Upper lobe of left lung (tissue), 6 donors: ENCODE measurements at regions not wholly inside any gene's neighbourhood (a gene's known extent, or its start where the extent isn't known, plus 50 kb on each side); places are given as distances from the start of the nearest gene placed in this dataset.

ENCODE experiments used
- ATAC-seq, 2 donors: fragments of 200-7000 bp; cut with Tn5 transposase; one replicate each; pipeline ENCODE4 v1.9.1; 2022; ENCODE audit warnings: mild to moderate bottlenecking in 2 of 2, moderate library complexity in 2 of 2; ENCODE audit not compliant: low FRiP score in 2 of 2
- DNase-seq, 2 donors: peaks; one replicate each; pipeline ENCODE4 v3.0.0-alpha.2; 2019 to 2020
- H3K27ac ChIP-seq, 4 donors: fragments of 200-600 bp; sonication (generic); one replicate each; pipeline ENCODE4 v1.5.1; 2016 to 2019
- H3K27me3 ChIP-seq, 4 donors: fragments of 200-600 bp; sonication (generic); one replicate each; pipeline ENCODE4 v1.5.1; 2017 to 2019
- H3K36me3 ChIP-seq, 4 donors: fragments of 200-600 bp; sonication (generic); one replicate each; pipeline ENCODE4 v1.5.1; 2016 to 2019
- H3K4me1 ChIP-seq, 4 donors: fragments of 200-600 bp; sonication (generic); one replicate each; pipeline ENCODE4 v1.5.1; 2018 to 2019
- H3K4me3 ChIP-seq, 4 donors: fragments of 200-600 bp; sonication (generic); one replicate each; pipeline ENCODE4 v1.5.1; 2017 to 2019; ENCODE audit warnings: mild to moderate bottlenecking in 2 of 4, moderate library complexity in 1 of 4
- H3K9me3 ChIP-seq, 4 donors: fragments of 200-600 bp; sonication (generic); one replicate each; pipeline ENCODE4 v1.5.1; 2018 to 2019
- CTCF ChIP-seq, 6 experiments: fragments of 450-650 bp in 4 of 6; fragments of 200-600 bp in 2 of 6; sonication (generic) in 2 of 6; IDR thresholded peaks; one replicate each; pipeline ENCODE4 v1.5.1; 2016 to 2019; ENCODE audit warnings: antibody characterized with exemption in 6 of 6
- EP300 ChIP-seq, 4 donors: sonication (generic); formaldehyde crosslinking; IDR thresholded peaks; one replicate each; pipeline ENCODE4 v1.5.1; 2017; ENCODE audit warnings: antibody characterized with exemption in 4 of 4, control low read depth in 2 of 4
- POLR2A ChIP-seq, 4 donors: fragments of 450-650 bp; IDR thresholded peaks; one replicate each; pipeline ENCODE4 v1.5.1; 2016 to 2017; ENCODE audit warnings: antibody characterized with exemption in 4 of 4, mild to moderate bottlenecking in 2 of 4
- POLR2AphosphoS5 ChIP-seq, 2 donors: sonication (generic); formaldehyde crosslinking; IDR thresholded peaks; one replicate each; pipeline ENCODE4 v1.5.1; 2017; ENCODE audit warnings: antibody characterized with exemption in 2 of 2
- WGBS, 2 donors: methylation state at CpG; one replicate each; pipeline ENCODE4 v1.1.5; 2017 to 2018; 5-methylcytosine and 5-hydroxymethylcytosine counted together
- donor health status: DM: no; HTN: no; CAD: no; lungs with moderate emphysema.
- donor health status: DM: no; HTN: yes; CAD: no; lungs with severe emphysema.

GRCh38 chr18:72324677-72325076 lies 219.5 kb downstream of the CBLN2 start:
- WGBS, 2 donors, result 57 to 82% methylated on average over 4 of the region's 4 CpGs
- no peaks in the 10 kb centered on the region for H3K27me3 ChIP-seq
- no peak overlapping the region for H3K27ac ChIP-seq
- TF ChIP-seq POLR2A (IDR thresholded peaks at IDR 0.05) (no peak), POLR2AphosphoS5 (IDR thresholded peaks at IDR 0.05) (no peak), EP300 (IDR thresholded peaks at IDR 0.05) (no peak), CTCF (IDR thresholded peaks at IDR 0.05) (no peak)
- H3K9me3 ChIP-seq, result no peaks in the 10 kb centered on the region
- H3K4me1 ChIP-seq, result no peaks in the 10 kb centered on the region
- H3K36me3 ChIP-seq, result no peaks in the 10 kb centered on the region
- no peak overlapping the region for H3K4me3 ChIP-seq
- no peak for DNase-seq
- ATAC-seq, result no peak

- DNase-seq (no peak), ATAC-seq (no peak)
- no peak overlapping the region for H3K4me3 ChIP-seq
- no peaks in the 10 kb centered on the region for H3K27me3 ChIP-seq
- H3K4me1 ChIP-seq, result no peaks in the 10 kb centered on the region
- H3K27ac ChIP-seq, result no peak overlapping the region
- TF ChIP-seq EP300 (IDR thresholded peaks at IDR 0.05), result no peak
- no peak for TF ChIP-seq CTCF (IDR thresholded peaks at IDR 0.05)
- no peak for TF ChIP-seq POLR2AphosphoS5 (IDR thresholded peaks at IDR 0.05)
- no peak for TF ChIP-seq POLR2A (IDR thresholded peaks at IDR 0.05)
- H3K9me3 ChIP-seq, result no peaks in the 10 kb centered on the region
- WGBS, 2 donors, result 66 to 72% methylated on average over 3 of the region's 3 CpGs
- no peaks in the 10 kb centered on the region for H3K36me3 ChIP-seq
These were observed 227.6 kb downstream of the CBLN2 start for GRCh38 chr18:72316497-72316896.

- no peak for TF ChIP-seq POLR2AphosphoS5 (IDR thresholded peaks at IDR 0.05)
- TF ChIP-seq POLR2A (IDR thresholded peaks at IDR 0.05), result no peak
- no peak for TF ChIP-seq EP300 (IDR thresholded peaks at IDR 0.05)
- TF ChIP-seq CTCF (IDR thresholded peaks at IDR 0.05), result no peak
- H3K4me3 ChIP-seq, result no peak overlapping the region
- 76 to 84% methylated on average over 8 of the region's 8 CpGs for WGBS, 2 donors
These were observed 260.8 kb downstream of the CBLN2 start for GRCh38 chr18:72283148-72283925.

GRCh38 chr18:72273025-72273424 lies 271.1 kb downstream of the CBLN2 start:
- no peaks in the 10 kb centered on the region for H3K4me1 ChIP-seq
- 81 to 82% methylated on average over 2 of the region's 2 CpGs for WGBS, 2 donors
- no peak for ATAC-seq
- TF ChIP-seq POLR2A (IDR thresholded peaks at IDR 0.05), result no peak
- no peak for TF ChIP-seq EP300 (IDR thresholded peaks at IDR 0.05)
- no peak for TF ChIP-seq POLR2AphosphoS5 (IDR thresholded peaks at IDR 0.05)
- no peak for TF ChIP-seq CTCF (IDR thresholded peaks at IDR 0.05)
- no peaks in the 10 kb centered on the region for H3K27me3 ChIP-seq
- H3K27ac ChIP-seq, result no peak overlapping the region
- peaks cover 0 to 4% (median 2%) of the 10 kb centered on the region in 4 donors for H3K9me3 ChIP-seq
- H3K36me3 ChIP-seq, result no peaks in the 10 kb centered on the region
- no peak overlapping the region for H3K4me3 ChIP-seq
- DNase-seq, result no peak

More at GRCh38 chr18:72283148-72283925, 260.8 kb downstream of the CBLN2 start:
- Histone ChIP-seq H3K9me3 (no peaks in the 10 kb centered on the region), H3K27ac (no peak overlapping the region), H3K27me3 (no peaks in the 10 kb centered on the region), H3K4me1 (no peaks in the 10 kb centered on the region), H3K36me3 (no peaks in the 10 kb centered on the region)
- no peak for DNase-seq
- no peak for ATAC-seq

GRCh38 chr18:72261590-72261989 lies 282.6 kb downstream of the CBLN2 start:
- ATAC-seq (no peak), DNase-seq (no peak)
- Histone ChIP-seq H3K4me1 (no peaks in the 10 kb centered on the region), H3K9me3 (no peaks in the 10 kb centered on the region), H3K27me3 (no peaks in the 10 kb centered on the region), H3K4me3 (no peak overlapping the region), H3K27ac (no peak overlapping the region), H3K36me3 (no peaks in the 10 kb centered on the region)
- TF ChIP-seq CTCF (IDR thresholded peaks at IDR 0.05) (no peak), POLR2AphosphoS5 (IDR thresholded peaks at IDR 0.05) (no peak), EP300 (IDR thresholded peaks at IDR 0.05) (no peak), POLR2A (IDR thresholded peaks at IDR 0.05) (no peak)
- 47 to 64% methylated on average over 2 of the region's 2 CpGs for WGBS, 2 donors
